Endothelial cell of umbilical vein (primary cell): ENCODE measurements at regions not wholly inside any gene's neighbourhood (a gene's known extent, or its start where the extent isn't known, plus 50 kb on each side); places are given as distances from the start of the nearest gene placed in this dataset.

Experiments used
- CTCF ChIP-seq, 2 donors: IDR thresholded peaks; 1 replicate in 1 of 2; 2 replicates in 1 of 2; pipeline ENCODE4 v1.5.1; 2011; ENCODE audit warnings: low read length in 2 of 2, mild to moderate bottlenecking in 2 of 2, moderate library complexity in 2 of 2, control low read depth in 1 of 2, inconsistent platforms in 1 of 2, low read depth in 1 of 2; ENCODE audit not compliant: insufficient read depth in 1 of 2; ENCODE audit errors: extremely low read depth in 1 of 2
- MAX ChIP-seq: IDR thresholded peaks from 2 replicates; pipeline ENCODE4 v1.6.1; 2011; ENCODE audit not compliant: insufficient read depth, insufficient read length
- MYC ChIP-seq: IDR thresholded peaks from one replicate; pipeline ENCODE4 v1.6.1; 2011; ENCODE audit warnings: mild to moderate bottlenecking, low read depth, low read length
- POLR2AphosphoS5 ChIP-seq: IDR thresholded peaks from 2 replicates; pipeline ENCODE4 v1.6.1; 2012; ENCODE audit warnings: low read depth, mild to moderate bottlenecking, control low read depth, low read length, moderate library complexity; ENCODE audit not compliant: insufficient read depth

GRCh38 chr17:69634844-69635243 is 220.3 kb downstream of the MAP2K6 start:
- TF ChIP-seq MAX (no peak), MYC (no peak), CTCF (IDR thresholded peaks at IDR 0.05; ENCODE audit: extremely low read depth in 1 of 2, insufficient read depth in 1 of 2, low read depth in 1 of 2, low read length in 2 of 2) (no peak), POLR2AphosphoS5 (no peak)
